IMR-90 (cell line): ENCODE measurements at regions not wholly inside any gene's neighbourhood (a gene's known extent, or its start where the extent isn't known, plus 50 kb on each side); places are given as distances from the start of the nearest gene placed in this dataset.

Source experiments
- POLR2A ChIP-seq: IDR thresholded peaks from 2 replicates; pipeline ENCODE4 v1.6.1; 2012; ENCODE audit warnings: mild to moderate bottlenecking, low read depth, low read length
- TF ChIP-seq, protein P1 (sequence below): conservative IDR thresholded peaks from 2 replicates; pipeline ENCODE4 v1.5.1; 2012; ENCODE audit warnings: mild to moderate bottlenecking, low read depth, low read length, improper control_type of control experiment

DNA sequence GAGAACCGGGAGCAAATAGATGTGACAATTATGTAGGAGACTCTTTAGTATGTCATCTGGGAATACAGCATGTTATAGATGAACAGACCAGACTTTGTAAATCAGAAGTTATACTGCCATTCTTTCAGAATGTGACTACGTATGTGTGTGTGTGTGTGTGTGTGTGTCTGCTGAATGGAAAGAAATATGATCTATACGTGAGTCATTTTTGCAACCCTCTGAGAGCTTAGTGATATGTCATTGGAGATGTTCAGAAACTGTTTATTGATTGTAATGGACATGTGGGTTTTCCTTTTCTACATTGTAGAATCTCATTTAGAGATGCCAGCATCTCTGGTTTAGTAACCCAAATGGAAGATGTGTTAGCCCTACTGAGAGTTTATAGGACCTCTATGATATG lies 731.5 kb downstream of the TLE1 start:
- TF ChIP-seq, protein P1, sequence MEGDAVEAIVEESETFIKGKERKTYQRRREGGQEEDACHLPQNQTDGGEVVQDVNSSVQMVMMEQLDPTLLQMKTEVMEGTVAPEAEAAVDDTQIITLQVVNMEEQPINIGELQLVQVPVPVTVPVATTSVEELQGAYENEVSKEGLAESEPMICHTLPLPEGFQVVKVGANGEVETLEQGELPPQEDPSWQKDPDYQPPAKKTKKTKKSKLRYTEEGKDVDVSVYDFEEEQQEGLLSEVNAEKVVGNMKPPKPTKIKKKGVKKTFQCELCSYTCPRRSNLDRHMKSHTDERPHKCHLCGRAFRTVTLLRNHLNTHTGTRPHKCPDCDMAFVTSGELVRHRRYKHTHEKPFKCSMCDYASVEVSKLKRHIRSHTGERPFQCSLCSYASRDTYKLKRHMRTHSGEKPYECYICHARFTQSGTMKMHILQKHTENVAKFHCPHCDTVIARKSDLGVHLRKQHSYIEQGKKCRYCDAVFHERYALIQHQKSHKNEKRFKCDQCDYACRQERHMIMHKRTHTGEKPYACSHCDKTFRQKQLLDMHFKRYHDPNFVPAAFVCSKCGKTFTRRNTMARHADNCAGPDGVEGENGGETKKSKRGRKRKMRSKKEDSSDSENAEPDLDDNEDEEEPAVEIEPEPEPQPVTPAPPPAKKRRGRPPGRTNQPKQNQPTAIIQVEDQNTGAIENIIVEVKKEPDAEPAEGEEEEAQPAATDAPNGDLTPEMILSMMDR, result no peak
- TF ChIP-seq POLR2A, result no peak
